ENCODE measurements at regions not wholly inside any gene's neighbourhood (a gene's known extent, or its start where the extent isn't known, plus 50 kb on each side); places are given as distances from the start of the nearest gene placed in this dataset.

DNA sequence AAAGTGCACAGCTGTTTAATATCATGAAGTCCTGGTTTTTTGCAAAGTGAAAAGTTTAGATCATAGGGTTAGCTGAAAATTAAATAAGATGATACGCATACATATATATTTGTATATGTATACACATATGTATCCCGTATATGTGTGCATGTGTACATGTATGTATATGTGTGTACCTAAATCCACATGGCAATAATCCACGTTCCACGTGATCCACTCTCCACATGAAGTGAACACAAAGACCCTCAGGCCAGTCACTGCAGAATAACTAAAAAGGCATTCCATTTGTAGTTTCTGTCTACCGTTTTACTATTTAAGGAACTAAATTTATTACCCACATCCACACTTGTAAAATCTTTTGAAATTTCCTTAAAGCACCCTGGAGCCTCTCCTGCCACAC lies 294.9 kb downstream of the FOXA2 start:
- no peaks in the 10 kb centered on the region for H3K9me3 ChIP-seq
- H3K27me3 Mint-ChIP-seq (ENCODE audit: insufficient read depth, unreplicated experiment), result peaks cover 31% of the 10 kb centered on the region
- POLR2A ChIA-PET, result no interaction called here
- CTCF ChIA-PET, result no interaction called here
- H3K36me3 ChIP-seq (ENCODE audit: control insufficient read depth, insufficient read depth, low read length), result no peaks in the 10 kb centered on the region
- BruUV-seq (replicated peaks), result no TSS peak
- H3K27me3 ChIP-seq (replicated peaks; ENCODE audit: control insufficient read depth, insufficient read depth, low read length), result no peaks in the 10 kb centered on the region
- H3K4me3 ChIP-seq (ENCODE audit: low read depth, low read length), result no peak overlapping the region
- no peak for DNase-seq
- TF ChIP-seq, protein P1, sequence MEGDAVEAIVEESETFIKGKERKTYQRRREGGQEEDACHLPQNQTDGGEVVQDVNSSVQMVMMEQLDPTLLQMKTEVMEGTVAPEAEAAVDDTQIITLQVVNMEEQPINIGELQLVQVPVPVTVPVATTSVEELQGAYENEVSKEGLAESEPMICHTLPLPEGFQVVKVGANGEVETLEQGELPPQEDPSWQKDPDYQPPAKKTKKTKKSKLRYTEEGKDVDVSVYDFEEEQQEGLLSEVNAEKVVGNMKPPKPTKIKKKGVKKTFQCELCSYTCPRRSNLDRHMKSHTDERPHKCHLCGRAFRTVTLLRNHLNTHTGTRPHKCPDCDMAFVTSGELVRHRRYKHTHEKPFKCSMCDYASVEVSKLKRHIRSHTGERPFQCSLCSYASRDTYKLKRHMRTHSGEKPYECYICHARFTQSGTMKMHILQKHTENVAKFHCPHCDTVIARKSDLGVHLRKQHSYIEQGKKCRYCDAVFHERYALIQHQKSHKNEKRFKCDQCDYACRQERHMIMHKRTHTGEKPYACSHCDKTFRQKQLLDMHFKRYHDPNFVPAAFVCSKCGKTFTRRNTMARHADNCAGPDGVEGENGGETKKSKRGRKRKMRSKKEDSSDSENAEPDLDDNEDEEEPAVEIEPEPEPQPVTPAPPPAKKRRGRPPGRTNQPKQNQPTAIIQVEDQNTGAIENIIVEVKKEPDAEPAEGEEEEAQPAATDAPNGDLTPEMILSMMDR (IDR thresholded peaks at IDR 0.05; ENCODE audit: insufficient read depth in 1 of 2, low read depth in 1 of 2, low read length in 1 of 2, severe bottlenecking in 1 of 2, unreplicated experiment in 1 of 2), result no peak
- intact Hi-C loops (cut with micrococcal nuclease; ENCODE audit: unreplicated experiment), result no loop called here
- H3K36me3 Mint-ChIP-seq (ENCODE audit: insufficient read depth, unreplicated experiment), result no peaks in the 10 kb centered on the region
- H3K4me1 ChIP-seq, result no peaks in the 10 kb centered on the region
- no peaks in the 10 kb centered on the region for H3K9me3 Mint-ChIP-seq (ENCODE audit: unreplicated experiment)
- H3K4me1 Mint-ChIP-seq (ENCODE audit: low read depth, unreplicated experiment), result no peaks in the 10 kb centered on the region
- H3K27ac Mint-ChIP-seq (ENCODE audit: unreplicated experiment), result no peak overlapping the region
- no peak overlapping the region for H3K4me3 Mint-ChIP-seq (ENCODE audit: unreplicated experiment)

DNA sequence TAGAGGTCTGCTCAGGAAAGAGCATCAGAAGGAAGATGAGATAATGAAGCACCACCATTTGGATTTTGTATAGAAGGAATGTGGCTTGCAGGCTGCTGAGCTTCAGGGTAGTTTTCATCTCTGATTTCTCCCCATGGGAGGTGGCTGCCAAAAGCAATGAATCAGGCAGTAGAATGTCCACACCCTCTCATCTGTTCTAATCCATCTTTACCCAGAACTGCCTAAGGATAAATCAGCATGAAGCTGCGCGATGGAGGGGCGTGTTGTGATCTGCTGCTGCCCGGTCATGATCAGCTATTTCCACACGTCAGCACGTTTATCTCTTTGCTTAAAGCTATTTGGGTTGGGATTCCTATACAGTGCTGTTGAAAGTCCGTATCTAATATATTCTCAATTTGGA lies 295.4 kb downstream of the FOXA2 start:
- Histone ChIP-seq H3K36me3 (ENCODE audit: control insufficient read depth, insufficient read depth, low read length) (no peaks in the 10 kb centered on the region), H3K4me1 (no peaks in the 10 kb centered on the region), H3K9me3 (no peaks in the 10 kb centered on the region), H3K27me3 (replicated peaks; ENCODE audit: control insufficient read depth, insufficient read depth, low read length) (no peaks in the 10 kb centered on the region), H3K4me3 (ENCODE audit: low read depth, low read length) (no peak overlapping the region)
- no peak for DNase-seq
- CTCF ChIA-PET, result no interaction called here
- TF ChIP-seq, protein P1 (IDR thresholded peaks at IDR 0.05; ENCODE audit: insufficient read depth in 1 of 2, low read depth in 1 of 2, low read length in 1 of 2, severe bottlenecking in 1 of 2, unreplicated experiment in 1 of 2), result no peak
- H3K4me3 Mint-ChIP-seq (ENCODE audit: unreplicated experiment), result no peak overlapping the region
- no peaks in the 10 kb centered on the region for H3K4me1 Mint-ChIP-seq (ENCODE audit: low read depth, unreplicated experiment)
- no TSS peak for BruUV-seq (replicated peaks)
- no peak overlapping the region for H3K27ac Mint-ChIP-seq (ENCODE audit: unreplicated experiment)
- POLR2A ChIA-PET, result no interaction called here
- intact Hi-C loops (cut with micrococcal nuclease; ENCODE audit: unreplicated experiment), result no loop called here
- H3K36me3 Mint-ChIP-seq (ENCODE audit: insufficient read depth, unreplicated experiment), result no peaks in the 10 kb centered on the region
- peaks cover 31% of the 10 kb centered on the region for H3K27me3 Mint-ChIP-seq (ENCODE audit: insufficient read depth, unreplicated experiment)
- no peaks in the 10 kb centered on the region for H3K9me3 Mint-ChIP-seq (ENCODE audit: unreplicated experiment)

- POLR2A ChIA-PET, result no interaction called here
- Mint-ChIP-seq H3K4me1 (ENCODE audit: low read depth, unreplicated experiment) (no peaks in the 10 kb centered on the region), H3K9me3 (ENCODE audit: unreplicated experiment) (no peaks in the 10 kb centered on the region), H3K36me3 (ENCODE audit: insufficient read depth, unreplicated experiment) (no peaks in the 10 kb centered on the region), H3K27me3 (ENCODE audit: insufficient read depth, unreplicated experiment) (peaks cover 29% of the 10 kb centered on the region), H3K27ac (ENCODE audit: unreplicated experiment) (no peak overlapping the region), H3K4me3 (ENCODE audit: unreplicated experiment) (no peak overlapping the region)
- TF ChIP-seq, protein P1 (IDR thresholded peaks at IDR 0.05; ENCODE audit: insufficient read depth in 1 of 2, low read depth in 1 of 2, low read length in 1 of 2, severe bottlenecking in 1 of 2, unreplicated experiment in 1 of 2), result no peak
- no peak for DNase-seq
- Histone ChIP-seq H3K27me3 (replicated peaks; ENCODE audit: control insufficient read depth, insufficient read depth, low read length) (no peaks in the 10 kb centered on the region), H3K9me3 (no peaks in the 10 kb centered on the region), H3K4me1 (no peaks in the 10 kb centered on the region), H3K36me3 (ENCODE audit: control insufficient read depth, insufficient read depth, low read length) (no peaks in the 10 kb centered on the region), H3K4me3 (ENCODE audit: low read depth, low read length) (no peak overlapping the region)
- CTCF ChIA-PET, result no interaction called here
- BruUV-seq (replicated peaks), result no TSS peak
- intact Hi-C loops (cut with micrococcal nuclease; ENCODE audit: unreplicated experiment), result no loop called here
These were observed 296.2 kb downstream of the FOXA2 start for GRCh38 chr20:22288156-22288555.

Measured in Caco-2 (cell line).